Activated CD8-positive, alpha-beta T cell treated with anti-CD3 and anti-CD28 coated beads for 36 hours (primary cell): ENCODE measurements at regions not wholly inside any gene's neighbourhood (a gene's known extent, or its start where the extent isn't known, plus 50 kb on each side); places are given as distances from the start of the nearest gene placed in this dataset.
A peak's percentile ranks its signal among the peaks of the same experiment; 100 is the strongest.

ENCODE experiments used
- ATAC-seq: fragments of 200-7000 bp; cut with Tn5 transposase; one replicate; pipeline ENCODE4 v1.10.0; 2021; ENCODE audit warnings: mild to moderate bottlenecking, moderate library complexity
- CTCF ChIA-PET: fragments of 350-600 bp; sonication (Branson Sonifier 250); formaldehyde crosslinking; loops from one replicate; lab custom pipeline; 2021; ENCODE audit warnings: antibody characterized with exemption; lab: Charles Lee
- POLR2A ChIA-PET: fragments of 350-600 bp; sonication (Branson Sonifier 250); formaldehyde crosslinking; loops from one replicate; lab custom pipeline; 2021; ENCODE audit warnings: antibody characterized with exemption; lab: Charles Lee
- DNase-seq: peaks from one replicate; pipeline ENCODE4 v3.0.0-alpha.2; 2020
- H3K27ac Mint-ChIP-seq: one replicate; pipeline ENCODE4 v1.8.0; 2021; ENCODE audit warnings: mild to moderate bottlenecking, mixed read lengths
- H3K27me3 Mint-ChIP-seq: one replicate; pipeline ENCODE4 v1.8.0; 2021; ENCODE audit warnings: mixed read lengths
- H3K36me3 Mint-ChIP-seq: one replicate; pipeline ENCODE4 v1.8.0; 2021; ENCODE audit warnings: low read depth, mixed read lengths
- H3K4me1 Mint-ChIP-seq: one replicate; pipeline ENCODE4 v1.8.0; 2021; ENCODE audit warnings: low read depth, mixed read lengths
- H3K4me3 Mint-ChIP-seq: one replicate; pipeline ENCODE4 v1.8.0; 2021; ENCODE audit warnings: mild to moderate bottlenecking, moderate library complexity, mixed read lengths
- H3K9me3 Mint-ChIP-seq: one replicate; pipeline ENCODE4 v1.8.0; 2021; ENCODE audit warnings: mixed read lengths
- intact Hi-C: fragments of 100-400 bp; cut with micrococcal nuclease; formaldehyde crosslinking; loops from one replicate; pipeline ENCODE4 v1.10.0; 2022
- TF ChIP-seq, protein P1 (sequence below): fragments of 200-600 bp; IDR thresholded peaks from one replicate; pipeline ENCODE4 v1.8.0; 2022; ENCODE audit warnings: antibody characterized with exemption, mild to moderate bottlenecking

DNA sequence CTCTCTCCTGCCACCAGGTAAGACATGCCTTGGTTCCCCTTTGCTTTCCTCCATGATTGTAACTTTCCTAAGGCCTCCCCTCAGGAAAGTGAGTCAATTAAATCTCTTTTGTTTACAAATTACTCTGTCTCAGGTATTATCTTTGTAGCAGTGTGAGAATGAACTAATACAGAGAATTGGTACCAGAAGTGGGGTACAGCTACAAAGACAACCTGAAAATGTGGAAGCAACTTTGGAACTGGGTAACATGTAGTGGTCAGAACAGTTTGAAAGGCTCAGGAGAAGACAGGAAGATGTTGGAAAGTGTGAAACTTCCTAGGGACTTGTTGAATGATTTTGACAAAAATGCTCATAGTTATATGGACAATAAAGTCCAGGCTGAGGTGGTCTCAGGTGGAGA is 97.2 kb downstream of the FAM170A start:
- no peak for DNase-seq
- intact Hi-C loops: no loop called here
- no peak overlapping the region for H3K27ac Mint-ChIP-seq
- TF ChIP-seq, protein P1, sequence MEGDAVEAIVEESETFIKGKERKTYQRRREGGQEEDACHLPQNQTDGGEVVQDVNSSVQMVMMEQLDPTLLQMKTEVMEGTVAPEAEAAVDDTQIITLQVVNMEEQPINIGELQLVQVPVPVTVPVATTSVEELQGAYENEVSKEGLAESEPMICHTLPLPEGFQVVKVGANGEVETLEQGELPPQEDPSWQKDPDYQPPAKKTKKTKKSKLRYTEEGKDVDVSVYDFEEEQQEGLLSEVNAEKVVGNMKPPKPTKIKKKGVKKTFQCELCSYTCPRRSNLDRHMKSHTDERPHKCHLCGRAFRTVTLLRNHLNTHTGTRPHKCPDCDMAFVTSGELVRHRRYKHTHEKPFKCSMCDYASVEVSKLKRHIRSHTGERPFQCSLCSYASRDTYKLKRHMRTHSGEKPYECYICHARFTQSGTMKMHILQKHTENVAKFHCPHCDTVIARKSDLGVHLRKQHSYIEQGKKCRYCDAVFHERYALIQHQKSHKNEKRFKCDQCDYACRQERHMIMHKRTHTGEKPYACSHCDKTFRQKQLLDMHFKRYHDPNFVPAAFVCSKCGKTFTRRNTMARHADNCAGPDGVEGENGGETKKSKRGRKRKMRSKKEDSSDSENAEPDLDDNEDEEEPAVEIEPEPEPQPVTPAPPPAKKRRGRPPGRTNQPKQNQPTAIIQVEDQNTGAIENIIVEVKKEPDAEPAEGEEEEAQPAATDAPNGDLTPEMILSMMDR: no peak
- ChIA-PET POLR2A (no interaction called here), CTCF (no interaction called here)
- H3K4me3 Mint-ChIP-seq: no peak overlapping the region
- no peaks in the 10 kb centered on the region for H3K4me1 Mint-ChIP-seq
- H3K9me3 Mint-ChIP-seq: peaks cover 9% of the 10 kb centered on the region
- peaks cover 1% of the 10 kb centered on the region for H3K36me3 Mint-ChIP-seq
- no peak for ATAC-seq
- H3K27me3 Mint-ChIP-seq: peaks cover 3% of the 10 kb centered on the region

DNA sequence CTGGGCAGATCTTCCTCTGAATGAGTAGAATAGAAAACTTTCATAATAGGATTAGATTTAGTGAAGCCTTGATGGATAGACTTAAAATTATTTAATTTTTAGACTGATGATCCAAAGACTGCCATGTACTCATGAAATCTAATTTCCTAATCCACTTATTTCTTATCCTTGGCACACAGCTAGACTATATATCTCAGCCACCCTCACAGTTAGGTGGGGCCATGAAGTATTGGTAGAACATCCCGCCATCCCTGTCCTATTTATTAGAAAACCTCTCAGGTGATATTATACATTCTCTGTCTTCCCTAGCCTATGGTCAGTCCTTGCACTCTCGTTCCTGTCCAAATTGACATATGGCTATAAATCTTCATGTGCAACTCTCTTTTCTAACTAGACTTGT is 110.9 kb downstream of the FAM170A start:
- no peaks in the 10 kb centered on the region for H3K36me3 Mint-ChIP-seq
- DNase-seq: no peak
- no peaks in the 10 kb centered on the region for H3K9me3 Mint-ChIP-seq
- H3K27ac Mint-ChIP-seq: no peak overlapping the region
- no peak for ATAC-seq
- no peaks in the 10 kb centered on the region for H3K4me1 Mint-ChIP-seq
- ChIA-PET CTCF (no interaction called here), POLR2A (no interaction called here)
- H3K27me3 Mint-ChIP-seq: peaks cover 1% of the 10 kb centered on the region
- TF ChIP-seq, protein P1: no peak
- H3K4me3 Mint-ChIP-seq: no peak overlapping the region
- intact Hi-C loops: no loop called here

DNA sequence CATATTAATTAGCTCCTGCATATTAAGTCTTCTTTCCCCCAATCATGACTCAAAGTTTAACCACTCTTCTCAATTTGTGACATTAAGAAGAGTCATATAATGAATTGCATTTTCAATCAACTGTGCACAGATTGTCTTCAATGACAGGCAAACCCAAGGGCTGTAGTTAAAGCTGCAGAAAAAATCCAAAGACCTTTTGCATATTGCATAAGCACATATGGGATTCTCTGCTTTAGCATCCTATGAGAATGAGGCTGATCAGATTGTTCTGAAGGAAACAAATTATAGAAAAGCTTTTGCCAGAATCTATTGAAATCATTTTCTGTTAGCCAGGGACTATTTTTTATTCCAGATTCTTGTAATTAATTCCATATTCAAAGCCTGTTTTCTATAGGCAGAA is 112.3 kb downstream of the FAM170A start:
- no peak for ATAC-seq
- ChIA-PET CTCF (no interaction called here), POLR2A (no interaction called here)
- TF ChIP-seq, protein P1: no peak
- intact Hi-C loops: no loop called here
- H3K27ac Mint-ChIP-seq: no peak overlapping the region
- H3K36me3 Mint-ChIP-seq: no peaks in the 10 kb centered on the region
- H3K9me3 Mint-ChIP-seq: no peaks in the 10 kb centered on the region
- H3K4me3 Mint-ChIP-seq: no peak overlapping the region
- H3K27me3 Mint-ChIP-seq: peaks cover 1% of the 10 kb centered on the region
- no peaks in the 10 kb centered on the region for H3K4me1 Mint-ChIP-seq
- DNase-seq: no peak

DNA sequence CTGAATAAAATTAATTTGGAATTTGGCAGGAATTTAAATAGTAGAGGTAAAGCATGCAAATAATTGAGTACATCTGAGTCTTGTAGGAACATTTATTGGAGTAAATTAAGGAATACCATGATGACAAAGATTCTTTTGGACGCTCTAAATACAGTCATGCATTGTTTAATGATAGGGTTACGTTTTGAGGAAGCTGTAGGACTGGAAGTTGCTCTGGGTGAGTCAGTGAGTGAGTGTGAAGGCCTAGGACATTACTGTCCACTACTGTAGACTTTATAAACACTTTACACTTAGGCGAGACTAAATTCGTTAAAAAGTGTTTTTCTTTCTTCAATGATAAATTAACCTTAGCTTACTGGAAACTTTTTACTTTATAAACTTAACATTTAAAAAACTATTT is 113.0 kb downstream of the FAM170A start:
- Mint-ChIP-seq H3K36me3 (no peaks in the 10 kb centered on the region), H3K9me3 (no peaks in the 10 kb centered on the region), H3K27me3 (peaks cover 1% of the 10 kb centered on the region), H3K4me3 (no peak overlapping the region), H3K27ac (no peak overlapping the region), H3K4me1 (no peaks in the 10 kb centered on the region)
- ChIA-PET CTCF (no interaction called here), POLR2A (no interaction called here)
- TF ChIP-seq, protein P1: no peak
- no peak for DNase-seq
- ATAC-seq: no peak
- intact Hi-C loops: no loop called here

DNA sequence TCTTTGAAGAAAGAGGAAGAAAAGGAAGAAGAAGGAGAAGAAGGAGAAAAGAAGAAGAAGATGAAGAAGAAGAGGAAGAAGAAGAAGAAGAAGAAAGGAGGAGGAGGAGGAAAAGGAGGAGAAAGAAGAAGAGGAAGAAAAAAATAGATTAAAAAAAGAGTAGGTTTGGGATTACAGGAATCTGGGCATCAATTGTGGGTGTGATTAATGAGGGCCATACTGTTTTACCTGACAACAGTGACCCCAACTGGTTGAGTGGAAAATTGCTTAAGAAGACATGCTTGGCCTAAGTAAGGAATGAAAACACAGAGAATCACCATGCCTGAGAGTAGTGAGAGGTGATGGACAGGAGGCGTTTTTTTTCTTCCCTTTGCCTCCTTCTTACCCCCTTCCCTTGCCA is 114.6 kb downstream of the FAM170A start:
- peak; percentile 16 for DNase-seq
- intact Hi-C loops: no loop called here
- no peaks in the 10 kb centered on the region for H3K4me1 Mint-ChIP-seq
- H3K36me3 Mint-ChIP-seq: no peaks in the 10 kb centered on the region
- TF ChIP-seq, protein P1: peak; percentile 64
- no peaks in the 10 kb centered on the region for H3K9me3 Mint-ChIP-seq
- ChIA-PET POLR2A (no interaction called here), CTCF (no interaction called here)
- no peak overlapping the region for H3K27ac Mint-ChIP-seq
- ATAC-seq: peak; percentile 55
- no peak overlapping the region for H3K4me3 Mint-ChIP-seq
- H3K27me3 Mint-ChIP-seq: peaks cover 1% of the 10 kb centered on the region
